ENCODE measurements at regions not wholly inside any gene's neighbourhood (a gene's known extent, or its start where the extent isn't known, plus 50 kb on each side); places are given as distances from the start of the nearest gene placed in this dataset.

GRCh38 chr6:137665342-137665934 is 171.2 kb upstream of the OLIG3 start:
- TF ChIP-seq CTCF (IDR thresholded peaks at IDR 0.05; ENCODE audit: insufficient read depth, low read length) (no peak), REST (IDR thresholded peaks at IDR 0.05; ENCODE audit: insufficient replicate concordance, low read depth) (no peak), POLR2AphosphoS5 (IDR thresholded peaks at IDR 0.05; ENCODE audit: low read depth) (no peak)

Data from HL-60 (cell line).